ENCODE measurements at regions not wholly inside any gene's neighbourhood (a gene's known extent, or its start where the extent isn't known, plus 50 kb on each side); places are given as distances from the start of the nearest gene placed in this dataset.

DNA sequence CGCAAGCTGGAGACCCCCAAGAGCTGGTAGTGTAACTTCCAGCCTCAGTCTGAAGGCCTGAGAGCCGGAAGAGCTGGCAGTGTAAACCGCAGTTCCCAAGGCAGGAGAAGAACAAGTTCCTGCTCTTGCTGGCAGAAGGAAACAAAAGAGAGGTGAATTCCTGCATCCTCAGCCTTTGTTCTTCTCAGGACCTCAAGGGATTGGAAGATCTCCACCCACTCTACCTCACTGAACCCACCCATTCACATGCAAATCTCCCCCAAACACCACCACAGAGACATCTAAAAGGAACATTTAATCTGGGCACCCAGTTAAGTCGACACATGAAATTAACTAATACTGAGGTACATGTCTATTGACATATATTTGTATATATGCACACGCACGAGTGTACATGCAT, 1310.3 kb downstream of the TBC1D22A start:
- TF ChIP-seq, protein P1, sequence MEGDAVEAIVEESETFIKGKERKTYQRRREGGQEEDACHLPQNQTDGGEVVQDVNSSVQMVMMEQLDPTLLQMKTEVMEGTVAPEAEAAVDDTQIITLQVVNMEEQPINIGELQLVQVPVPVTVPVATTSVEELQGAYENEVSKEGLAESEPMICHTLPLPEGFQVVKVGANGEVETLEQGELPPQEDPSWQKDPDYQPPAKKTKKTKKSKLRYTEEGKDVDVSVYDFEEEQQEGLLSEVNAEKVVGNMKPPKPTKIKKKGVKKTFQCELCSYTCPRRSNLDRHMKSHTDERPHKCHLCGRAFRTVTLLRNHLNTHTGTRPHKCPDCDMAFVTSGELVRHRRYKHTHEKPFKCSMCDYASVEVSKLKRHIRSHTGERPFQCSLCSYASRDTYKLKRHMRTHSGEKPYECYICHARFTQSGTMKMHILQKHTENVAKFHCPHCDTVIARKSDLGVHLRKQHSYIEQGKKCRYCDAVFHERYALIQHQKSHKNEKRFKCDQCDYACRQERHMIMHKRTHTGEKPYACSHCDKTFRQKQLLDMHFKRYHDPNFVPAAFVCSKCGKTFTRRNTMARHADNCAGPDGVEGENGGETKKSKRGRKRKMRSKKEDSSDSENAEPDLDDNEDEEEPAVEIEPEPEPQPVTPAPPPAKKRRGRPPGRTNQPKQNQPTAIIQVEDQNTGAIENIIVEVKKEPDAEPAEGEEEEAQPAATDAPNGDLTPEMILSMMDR (IDR thresholded peaks at IDR 0.05; ENCODE audit: low read depth, low read length, poor library complexity, severe bottlenecking): no peak
- TF ChIP-seq EZH2phosphoT487 (IDR thresholded peaks at IDR 0.05; ENCODE audit: borderline replicate concordance, low read length): no peak
